HCT116 (cell line): ENCODE measurements at regions not wholly inside any gene's neighbourhood (a gene's known extent, or its start where the extent isn't known, plus 50 kb on each side); places are given as distances from the start of the nearest gene placed in this dataset.

Experiments used
- ATAC-seq: fragments of 200-7000 bp; cut with Tn5 transposase; 2 replicates; pipeline ENCODE4 v1.9.1; 2020; ENCODE audit warnings: mild to moderate bottlenecking, moderate library complexity
- BruUV-seq: library from RNA; stranded (reverse); fragments of 400-500 nt; replicated peaks from 2 replicates; lab custom pipeline; 2021; lab: Mats Ljungman, UMichigan
- CTCF ChIA-PET: fragments of 300-600 bp; sonication (Branson Sonifier 250); formaldehyde crosslinking; loops from one replicate; lab custom pipeline; 2021; ENCODE audit warnings: antibody characterized with exemption; lab: Charles Lee
- POLR2A ChIA-PET: fragments of 300-600, 350-600 bp; sonication (Branson Sonifier 250); formaldehyde crosslinking; loops from one replicate; lab custom pipeline; 2021; ENCODE audit warnings: antibody characterized with exemption; lab: Charles Lee
- RAD21 ChIA-PET, 2 experiments: fragments of 300-600 bp; sonication (Branson Sonifier 250); formaldehyde crosslinking; loops; one replicate each; lab custom pipeline; 2023; ENCODE audit warnings: low total read pairs in 2 of 2; ENCODE audit not compliant: uncharacterized antibody in 2 of 2, unreplicated experiment in 2 of 2, low non-redundant PET in 1 of 2; lab: Charles Lee
- DNase-seq: peaks from one replicate; pipeline ENCODE4 v3.0.0-alpha.2; 2010; ENCODE audit warnings: low read depth, low spot score
- H2AFZ ChIP-seq: fragments of 200-600 bp; shearing (Covaris generic), sonication (generic); 2 replicates; pipeline ENCODE4 v1.6.1; 2017; ENCODE audit warnings: low read depth, mixed run types, mixed read lengths, antibody characterized with exemption, low read length; ENCODE audit not compliant: poor library complexity, severe bottlenecking
- H3K27ac ChIP-seq: 2 replicates; pipeline ENCODE4 v1.5.1; 2012; ENCODE audit warnings: low read depth, low read length
- H3K27me3 ChIP-seq: fragments of 200-600 bp; sonication (generic); 2 replicates; pipeline ENCODE4 v1.6.1; 2016; ENCODE audit warnings: mixed run types, low read length, mixed read lengths; ENCODE audit not compliant: insufficient read depth
- H3K36me3 ChIP-seq, 2 experiments: fragments of 200-500 bp in 1 of 2; fragments of 200-600 bp in 1 of 2; sonication (Bioruptor generic) in 1 of 2; sonication (generic) in 1 of 2; 2 replicates each; pipeline versions ENCODE4 v1.5.1 to v1.6.1; 2014 to 2016; ENCODE audit warnings: low read length in 2 of 2, inconsistent platforms in 1 of 2, mixed read lengths in 1 of 2, mixed run types in 1 of 2; ENCODE audit not compliant: insufficient read depth in 2 of 2, control insufficient read depth in 1 of 2
- H3K4me1 ChIP-seq, 2 experiments: fragments of 200-600 bp in 1 of 2; sonication (generic) in 1 of 2; 2 replicates each; pipeline versions ENCODE4 v1.5.1 to v1.6.1; 2012 to 2017; ENCODE audit warnings: low read length in 2 of 2, inconsistent platforms in 1 of 2, mild to moderate bottlenecking in 1 of 2, mixed read lengths in 1 of 2, mixed run types in 1 of 2, moderate library complexity in 1 of 2; ENCODE audit not compliant: insufficient read depth in 2 of 2, control insufficient read depth in 1 of 2
- H3K4me2 ChIP-seq: fragments of 200-600 bp; sonication (generic); 2 replicates; pipeline ENCODE4 v1.6.1; 2017; ENCODE audit warnings: mixed run types, low read length, mixed read lengths
- H3K4me3 ChIP-seq, 2 experiments: fragments of 200-600 bp in 1 of 2; sonication (generic) in 1 of 2; replicated peaks in 1 of 2; 2 replicates each; pipeline ENCODE4 v1.5.1; 2011 to 2016; ENCODE audit warnings: low read length in 2 of 2, control low read depth in 1 of 2, low read depth in 1 of 2, mild to moderate bottlenecking in 1 of 2, mixed read lengths in 1 of 2, mixed run types in 1 of 2
- H3K79me2 ChIP-seq: fragments of 200-600 bp; sonication (generic); 2 replicates; pipeline ENCODE4 v1.6.1; 2017; ENCODE audit warnings: mild to moderate bottlenecking, mixed run types, low read length, moderate library complexity, mixed read lengths; ENCODE audit not compliant: insufficient read depth
- H3K9ac ChIP-seq: fragments of 200-600 bp; sonication (generic); 2 replicates; pipeline ENCODE4 v1.6.1; 2016; ENCODE audit warnings: low read length, mixed read lengths
- H3K9me2 ChIP-seq: fragments of 200-600 bp; sonication (generic), shearing (Covaris generic); 2 replicates; pipeline ENCODE4 v1.6.1; 2017; ENCODE audit warnings: mixed run types, mild to moderate bottlenecking, moderate library complexity; ENCODE audit not compliant: insufficient read depth
- H3K9me3 ChIP-seq, 2 experiments: fragments of 200-500 bp in 1 of 2; fragments of 200-600 bp in 1 of 2; sonication (Bioruptor generic) in 1 of 2; sonication (generic) in 1 of 2; 2 replicates each; pipeline ENCODE4 v1.6.1; 2014 to 2017; ENCODE audit warnings: low read length in 2 of 2, mixed read lengths in 2 of 2, inconsistent platforms in 1 of 2, low read depth in 1 of 2, mild to moderate bottlenecking in 1 of 2, mixed run types in 1 of 2, moderate library complexity in 1 of 2; ENCODE audit not compliant: control insufficient read depth in 1 of 2, insufficient read depth in 1 of 2
- H4K20me1 ChIP-seq: fragments of 200-600 bp; sonication (generic), shearing (Covaris generic); 2 replicates; pipeline ENCODE4 v1.6.1; 2017; ENCODE audit warnings: mixed run types, mild to moderate bottlenecking, moderate library complexity; ENCODE audit not compliant: insufficient read depth
- ATF3 ChIP-seq: IDR thresholded peaks from 2 replicates; pipeline ENCODE4 v1.6.1; 2012
- CBX3 ChIP-seq: IDR thresholded peaks from 2 replicates; pipeline ENCODE4 v1.6.1; 2012; ENCODE audit warnings: low read depth
- CEBPB ChIP-seq: IDR thresholded peaks from 2 replicates; pipeline ENCODE4 v1.6.1; 2012; ENCODE audit warnings: low read depth
- CTCF ChIP-seq, 3 experiments: fragments of 200-600 bp in 1 of 3; sonication (generic) in 1 of 3; IDR thresholded peaks in 2 of 3; conservative IDR thresholded peaks in 1 of 3; 2 replicates each; pipeline ENCODE4 v1.5.1; 2012 to 2017; ENCODE audit warnings: low read depth in 2 of 3, low read length in 2 of 3, antibody characterized with exemption in 1 of 3, borderline replicate concordance in 1 of 3, control low read depth in 1 of 3, mild to moderate bottlenecking in 1 of 3, mixed read lengths in 1 of 3, mixed run types in 1 of 3, moderate library complexity in 1 of 3; ENCODE audit not compliant: insufficient read depth in 1 of 3
- EGR1 ChIP-seq: IDR thresholded peaks from 2 replicates; pipeline ENCODE4 v1.6.1; 2012; ENCODE audit warnings: low read depth
- ELF1 ChIP-seq: IDR thresholded peaks from 2 replicates; pipeline ENCODE4 v1.6.1; 2012; ENCODE audit warnings: low read depth, borderline replicate concordance
- EZH2phosphoT487 ChIP-seq: fragments of 200-600 bp; IDR thresholded peaks from 2 replicates; pipeline ENCODE4 v1.6.1; 2018; ENCODE audit warnings: antibody characterized with exemption, borderline replicate concordance
- FOSL1 ChIP-seq: IDR thresholded peaks from 2 replicates; pipeline ENCODE4 v1.6.1; 2012; ENCODE audit warnings: low read depth
- JUND ChIP-seq: IDR thresholded peaks from 2 replicates; pipeline ENCODE4 v1.6.1; 2012
- POLR2A ChIP-seq: IDR thresholded peaks from 2 replicates; pipeline ENCODE4 v1.7.0; 2011; ENCODE audit warnings: borderline replicate concordance; ENCODE audit not compliant: insufficient read depth, insufficient read length; ENCODE audit errors: extremely low read depth
- POLR2AphosphoS5 ChIP-seq: IDR thresholded peaks from 2 replicates; pipeline ENCODE4 v1.6.1; 2011; ENCODE audit warnings: mild to moderate bottlenecking, low read depth, low read length, moderate library complexity
- SRF ChIP-seq: IDR thresholded peaks from 2 replicates; pipeline ENCODE4 v1.6.1; 2012; ENCODE audit warnings: low read depth
- TCF7L2 ChIP-seq: IDR thresholded peaks from 2 replicates; pipeline ENCODE4 v1.7.0; 2011; ENCODE audit warnings: borderline replicate concordance, inconsistent platforms; ENCODE audit not compliant: insufficient read depth, insufficient read length; ENCODE audit errors: extremely low read depth
- YY1 ChIP-seq: IDR thresholded peaks from 2 replicates; pipeline ENCODE4 v1.6.1; 2011; ENCODE audit warnings: low read length, low read depth, moderate library complexity, mild to moderate bottlenecking; ENCODE audit not compliant: insufficient replicate concordance; ENCODE audit errors: extremely low read depth
- ZBTB33 ChIP-seq: IDR thresholded peaks from 2 replicates; pipeline ENCODE4 v1.6.1; 2011; ENCODE audit warnings: mild to moderate bottlenecking, low read length, moderate library complexity; ENCODE audit not compliant: insufficient replicate concordance; ENCODE audit errors: extremely low read depth
- ZFX ChIP-seq: fragments of 450-650 bp; IDR thresholded peaks from 2 replicates; pipeline ENCODE4 v1.6.1; 2017
- ZNF274 ChIP-seq: fragments of 200-500 bp; sonication (Bioruptor generic); IDR thresholded peaks from 2 replicates; pipeline ENCODE4 v1.6.1; 2014; ENCODE audit warnings: mild to moderate bottlenecking, low read depth, low read length, inconsistent platforms
- intact Hi-C: fragments of 100-400 bp; cut with micrococcal nuclease; formaldehyde crosslinking; loops from 2 replicates; pipeline ENCODE4 v1.10.0; 2022

GRCh38 chr7:109354552-109354951 is 784.9 kb downstream of the DNAJB9 start (continued):
- no peak for TF ChIP-seq CBX3
- no peak for TF ChIP-seq ZNF274
- no peak for TF ChIP-seq ELF1
- TF ChIP-seq TCF7L2 = no peak
- TF ChIP-seq EGR1 = no peak
- TF ChIP-seq FOSL1 = no peak
- TF ChIP-seq JUND = no peak

- Histone ChIP-seq H3K36me3 (no peaks in the 10 kb centered on the region), H4K20me1 (no peaks in the 10 kb centered on the region), H3K79me2 (no peaks in the 10 kb centered on the region), H3K9me2 (no peaks in the 10 kb centered on the region), H3K9ac (no peak overlapping the region), H3K4me1 (no peaks in the 10 kb centered on the region), H3K27ac (no peak overlapping the region), H3K4me2 (no peak overlapping the region), H3K9me3 (no peaks in the 10 kb centered on the region), H2AFZ (no peak overlapping the region), H3K27me3 (no peaks in the 10 kb centered on the region), H3K4me3 (no peak overlapping the region)
- intact Hi-C loops = no loop called here
- no TSS peak for BruUV-seq
- ChIA-PET CTCF (no interaction called here), RAD21 (no interaction called here), POLR2A (no interaction called here)
- DNase-seq = no peak
- ATAC-seq = no peak
- TF ChIP-seq EZH2phosphoT487 = no peak
- TF ChIP-seq YY1 = no peak
- no peak for TF ChIP-seq ZFX
- TF ChIP-seq CEBPB = no peak
- no peak for TF ChIP-seq JUND
- TF ChIP-seq SRF = no peak
- no peak for TF ChIP-seq ZBTB33
- TF ChIP-seq POLR2AphosphoS5 = no peak
- TF ChIP-seq CTCF (IDR thresholded peaks at IDR 0.05 in 2 of 3, conservative IDR thresholded peaks at IDR 0.05 in 1 of 3; ENCODE audit: borderline replicate concordance in 1 of 3, insufficient read depth in 1 of 3, low read depth in 2 of 3, low read length in 2 of 3) = no peak
- no peak for TF ChIP-seq EGR1
- TF ChIP-seq POLR2A = no peak
- no peak for TF ChIP-seq ATF3
- no peak for TF ChIP-seq FOSL1
Observed at GRCh38 chr7:109375823-109376222, 806.1 kb downstream of the DNAJB9 start.
